ENCODE measurements at regions not wholly inside any gene's neighbourhood (a gene's known extent, or its start where the extent isn't known, plus 50 kb on each side); places are given as distances from the start of the nearest gene placed in this dataset.

- TF ChIP-seq POLR2A (IDR thresholded peaks at IDR 0.05) (no peak), CTCF (IDR thresholded peaks at IDR 0.05) (no peak)
- Histone ChIP-seq H3K4me1 (peaks cover 0 to 17% (median 7%) of the 10 kb centered on the region in 12 donors), H3K27ac (no peak overlapping the region), H3K36me3 (no peaks in the 10 kb centered on the region), H3K9me3 (peaks cover 0 to 7% (median 0%) of the 10 kb centered on the region in 12 donors), H3K27me3 (peaks cover 0 to 5% (median 0%) of the 10 kb centered on the region in 9 donors), H3K4me3 (no peak overlapping the region)
- 96 to 100% (median 98%) methylated on average over 1 of the region's 1 CpG for WGBS, 4 donors
- no peak for DNase-seq
- ATAC-seq: no peak
- intact Hi-C loops (cut with DNase I): no loop called here
These were observed 197.1 kb upstream of the KBTBD8 start for GRCh38 chr3:66800941-66801545.

- Histone ChIP-seq H3K27me3 (no peaks in the 10 kb centered on the region), H3K9me3 (no peaks in the 10 kb centered on the region), H3K4me3 (no peak overlapping the region), H3K36me3 (no peaks in the 10 kb centered on the region), H3K4me1 (peaks cover 0 to 17% (median 7%) of the 10 kb centered on the region in 12 donors), H3K27ac (peak overlapping the region in 2 of 12 donors; percentile 7 to 34)
- no peak for DNase-seq
- 40 to 46% (median 45%) methylated on average over 2 of the region's 2 CpGs for WGBS, 4 donors
- peak in 5 of 12 donors; percentile 9 to 41 (median 24) for TF ChIP-seq CTCF (IDR thresholded peaks at IDR 0.05)
- TF ChIP-seq POLR2A (IDR thresholded peaks at IDR 0.05): no peak
- intact Hi-C loops (cut with DNase I): no loop called here
- ATAC-seq: peak in 1 of 4 donors; percentile 20
These were observed 194.9 kb upstream of the KBTBD8 start for GRCh38 chr3:66803206-66803605.

GRCh38 chr3:66803721-66804695 is 194.1 kb upstream of the KBTBD8 start:
- intact Hi-C loops (cut with DNase I): no loop called here
- 39 to 48% (median 46%) methylated on average over 7 of the region's 7 CpGs for WGBS, 4 donors
- peak overlapping the region in 3 of 12 donors; percentile 7 to 55 (median 44) for H3K27ac ChIP-seq
- H3K4me3 ChIP-seq: no peak overlapping the region
- no peaks in the 10 kb centered on the region for H3K9me3 ChIP-seq
- TF ChIP-seq POLR2A (IDR thresholded peaks at IDR 0.05) (no peak), CTCF (IDR thresholded peaks at IDR 0.05) (no peak)
- H3K36me3 ChIP-seq: no peaks in the 10 kb centered on the region
- ATAC-seq (peak in 2 of 4 donors; percentile 31 to 53), DNase-seq (no peak)
- H3K4me1 ChIP-seq: peaks cover 0 to 22% (median 7%) of the 10 kb centered on the region in 12 donors
- H3K27me3 ChIP-seq: no peaks in the 10 kb centered on the region

Data from heart left ventricle (tissue), 16 donors.